ENCODE measurements at regions not wholly inside any gene's neighbourhood (a gene's known extent, or its start where the extent isn't known, plus 50 kb on each side); places are given as distances from the start of the nearest gene placed in this dataset.
A peak's percentile ranks its signal among the peaks of the same experiment; 100 is the strongest.

DNA sequence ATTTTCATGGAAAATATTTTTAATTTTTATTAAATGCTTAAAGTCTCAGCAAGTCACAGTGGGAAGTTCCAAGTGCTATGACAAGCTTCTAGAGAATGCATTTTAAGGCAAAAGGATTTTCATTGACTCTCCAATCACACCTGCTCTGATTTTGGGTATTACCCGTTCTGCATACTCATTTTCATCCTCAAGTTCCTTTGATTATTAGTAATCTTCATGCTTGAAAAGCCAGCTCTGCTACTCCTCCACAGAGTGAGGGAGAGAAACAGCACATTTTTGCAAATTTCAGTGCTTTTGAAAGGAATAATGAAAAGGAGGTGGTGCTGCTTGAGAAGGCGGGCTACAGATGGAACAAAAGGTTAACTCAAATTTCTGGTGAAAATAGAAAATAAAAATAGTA lies 450.7 kb downstream of the NSUN3 start:
- WGBS, 10 experiments, result 0 to 95% (median 78%) methylated on average over 1 to 2 of the region's 2 CpGs
- in situ Hi-C loops (cut with MboI; ENCODE audit: low pct_unique_long_range_greater_than_20kb in 2 of 9, low sequenced_read_pairs in 9 of 9, unreplicated experiment in 9 of 9), result no loop called here
- H3K27ac ChIP-seq, result no peak overlapping the region

DNA sequence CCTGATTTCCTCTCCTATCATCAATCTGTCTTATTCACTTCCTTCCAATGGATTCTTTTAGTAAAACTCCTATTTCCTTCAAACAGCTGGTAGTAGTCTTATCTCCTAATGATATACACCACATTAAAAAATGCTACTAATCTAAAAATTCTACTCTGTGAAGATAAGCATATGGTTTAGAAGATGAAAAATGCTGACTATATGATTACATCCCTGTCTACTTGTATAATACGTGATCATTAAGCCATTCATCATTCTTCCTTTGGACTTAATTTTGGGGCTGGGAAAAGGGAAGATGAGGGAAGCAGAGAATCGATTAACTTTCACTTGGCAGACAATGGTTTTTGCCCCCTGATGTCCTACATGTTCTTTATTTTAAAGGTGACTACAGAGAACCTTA lies 453.1 kb downstream of the NSUN3 start:
- no peak for ATAC-seq (replicated peaks in 6 of 8)
- Histone ChIP-seq H3K4me1 (replicated peaks in 1 of 2) (no peaks in the 10 kb centered on the region), H3K4me3 (no peak overlapping the region), H3K27ac (no peak overlapping the region)
- WGBS, 10 experiments, result 0 to 100% (median 78%) methylated on average over 1 to 2 of the region's 2 CpGs; no CpG with 5 or more reads in 1 of the 10 experiments
- in situ Hi-C loops (cut with MboI; ENCODE audit: low pct_unique_long_range_greater_than_20kb in 2 of 9, low sequenced_read_pairs in 9 of 9, unreplicated experiment in 9 of 9), result no loop called here

More for the DNA sequence above, 450.7 kb downstream of the NSUN3 start:
- ATAC-seq (replicated peaks in 6 of 8), result no peak
- Histone ChIP-seq H3K4me3 (no peak overlapping the region), H3K4me1 (replicated peaks in 1 of 2) (no peaks in the 10 kb centered on the region)

DNA sequence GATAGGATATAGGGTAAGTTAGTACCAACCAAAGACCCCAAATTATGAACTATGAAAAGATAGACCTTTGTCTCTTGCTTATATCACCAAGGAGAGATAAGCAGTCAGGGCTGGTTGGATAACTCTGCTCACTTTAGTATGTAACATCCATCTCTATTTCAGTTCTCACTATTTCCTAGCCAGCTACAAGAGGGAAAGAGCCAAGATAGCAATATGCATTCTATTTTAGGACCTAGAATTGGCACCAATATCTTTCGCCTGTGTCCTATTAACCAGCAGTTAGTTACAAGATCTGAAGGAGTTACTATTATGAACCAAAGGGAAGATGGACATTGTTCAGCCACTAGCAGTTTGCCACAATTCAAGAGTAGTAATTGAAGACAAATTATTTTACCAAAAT lies 457.5 kb downstream of the NSUN3 start:
- peaks cover 3% of the 10 kb centered on the region in 2 donors for H3K4me1 ChIP-seq (replicated peaks in 1 of 2)
- in situ Hi-C loops (cut with MboI; ENCODE audit: low pct_unique_long_range_greater_than_20kb in 2 of 9, low sequenced_read_pairs in 9 of 9, unreplicated experiment in 9 of 9), result no loop called here
- no peak for ATAC-seq (replicated peaks in 6 of 8)
- no peak overlapping the region for H3K27ac ChIP-seq
- H3K4me3 ChIP-seq, result no peak overlapping the region
- WGBS, 10 experiments, result 0 to 100% (median 89%) methylated on average over 1 of the region's 1 CpG; no CpG with 5 or more reads in 3 of the 10 experiments

DNA sequence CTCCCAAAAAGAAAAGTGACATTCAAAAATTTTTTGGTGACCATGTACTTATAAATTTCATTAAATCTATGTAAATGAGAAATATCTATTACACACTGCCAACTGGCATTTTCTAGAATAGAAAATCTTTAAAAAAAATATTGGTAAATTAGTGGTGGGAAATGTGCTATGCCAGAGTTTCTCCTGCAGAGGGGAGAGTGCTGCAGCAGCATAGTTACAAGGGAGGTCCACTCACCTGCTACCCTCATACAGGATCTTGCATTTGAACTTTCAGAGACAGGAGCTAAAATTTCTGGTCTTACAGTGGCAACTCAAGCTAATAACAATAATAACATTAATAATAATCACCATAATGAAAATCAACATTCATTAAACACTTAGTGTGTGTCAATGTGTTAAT lies 459.6 kb downstream of the NSUN3 start:
- peaks cover 3% of the 10 kb centered on the region in 2 donors for H3K4me1 ChIP-seq (replicated peaks in 1 of 2)
- no peak overlapping the region for H3K27ac ChIP-seq
- in situ Hi-C loops (cut with MboI; ENCODE audit: low pct_unique_long_range_greater_than_20kb in 2 of 9, low sequenced_read_pairs in 9 of 9, unreplicated experiment in 9 of 9), result no loop called here
- ATAC-seq (replicated peaks in 6 of 8), result no peak
- H3K4me3 ChIP-seq, result no peak overlapping the region

DNA sequence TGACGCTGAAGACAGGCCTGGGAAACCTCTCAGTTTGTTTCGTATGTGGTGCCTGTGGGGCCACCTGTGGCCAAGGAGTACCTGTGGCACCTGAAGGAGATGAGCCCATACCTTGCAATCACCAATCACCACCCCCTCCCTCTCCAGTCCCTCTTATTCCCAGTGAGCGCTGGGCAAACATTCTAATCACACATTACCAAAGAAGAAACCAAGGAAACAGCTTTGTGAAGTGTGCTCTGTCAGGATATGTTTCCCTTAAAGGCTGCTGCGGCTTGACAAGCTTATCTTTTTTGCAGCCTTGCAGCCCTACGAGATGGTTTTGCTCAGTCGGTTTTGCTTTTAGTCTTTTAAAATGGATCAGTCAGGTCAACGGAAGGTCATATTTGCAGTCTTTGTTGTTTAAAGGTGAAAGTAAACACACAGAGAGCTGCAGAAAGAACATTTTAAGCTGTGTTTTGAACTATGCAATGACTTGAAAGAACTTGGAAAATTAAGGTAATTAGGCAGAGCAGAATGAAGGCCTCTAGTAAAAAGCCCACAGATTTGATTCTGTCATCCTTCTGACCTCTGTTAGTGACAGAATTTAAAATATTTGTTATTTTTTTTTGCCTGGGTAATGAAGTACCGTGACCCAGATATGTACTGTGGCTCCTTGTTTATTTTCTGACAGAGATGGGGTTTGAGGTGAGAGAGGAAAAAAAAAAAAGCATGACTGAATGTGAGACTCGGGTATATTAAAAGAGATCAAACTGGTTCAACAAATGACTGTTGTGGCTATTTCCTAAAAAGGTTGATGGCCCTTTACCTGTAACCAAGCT lies 461.4 kb downstream of the NSUN3 start:
- 0 to 57% (median 36%) methylated on average over 2 to 9 of the region's 9 CpGs for WGBS, 10 experiments
- peaks cover 3% of the 10 kb centered on the region in 2 donors for H3K4me1 ChIP-seq (replicated peaks in 1 of 2)
- peak in 3 of 8 experiments; percentile 19 to 67 (median 59) for ATAC-seq (replicated peaks in 6 of 8)
- no peak overlapping the region for H3K4me3 ChIP-seq
- in situ Hi-C loops (cut with MboI; ENCODE audit: low pct_unique_long_range_greater_than_20kb in 2 of 9, low sequenced_read_pairs in 9 of 9, unreplicated experiment in 9 of 9), result no loop called here
- H3K27ac ChIP-seq, result no peak overlapping the region

DNA sequence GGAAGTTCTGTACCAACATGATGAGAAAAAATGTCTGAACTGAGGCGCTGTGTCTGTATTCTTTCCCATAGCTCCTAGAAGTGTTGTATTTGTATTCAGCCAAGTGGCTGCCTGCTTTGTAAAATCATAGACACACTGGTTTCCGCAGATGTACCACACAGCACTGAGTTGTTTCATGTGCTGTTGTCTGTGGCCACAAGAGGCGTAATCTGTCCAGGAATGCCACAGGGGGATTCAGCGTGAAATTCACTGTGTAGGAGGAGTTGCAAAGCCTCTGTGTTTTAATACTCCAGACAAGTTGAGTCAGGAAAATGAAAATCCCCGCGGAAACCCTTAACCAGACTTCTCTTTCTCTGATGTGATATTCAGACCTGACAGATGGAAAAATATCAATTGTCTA lies 462.2 kb downstream of the NSUN3 start:
- in situ Hi-C loops (cut with MboI; ENCODE audit: low pct_unique_long_range_greater_than_20kb in 2 of 9, low sequenced_read_pairs in 9 of 9, unreplicated experiment in 9 of 9), result no loop called here
- ATAC-seq (replicated peaks in 6 of 8), result peak; percentile 47 to 91 (median 80)
- H3K4me1 ChIP-seq (replicated peaks in 1 of 2), result peaks cover 3% of the 10 kb centered on the region in 2 donors
- 0 to 96% (median 82%) methylated on average over 2 to 6 of the region's 6 CpGs; no CpG with 5 or more reads in 3 of the 10 experiments for WGBS, 10 experiments
- H3K27ac ChIP-seq, result no peak overlapping the region
- H3K4me3 ChIP-seq, result no peak overlapping the region

DNA sequence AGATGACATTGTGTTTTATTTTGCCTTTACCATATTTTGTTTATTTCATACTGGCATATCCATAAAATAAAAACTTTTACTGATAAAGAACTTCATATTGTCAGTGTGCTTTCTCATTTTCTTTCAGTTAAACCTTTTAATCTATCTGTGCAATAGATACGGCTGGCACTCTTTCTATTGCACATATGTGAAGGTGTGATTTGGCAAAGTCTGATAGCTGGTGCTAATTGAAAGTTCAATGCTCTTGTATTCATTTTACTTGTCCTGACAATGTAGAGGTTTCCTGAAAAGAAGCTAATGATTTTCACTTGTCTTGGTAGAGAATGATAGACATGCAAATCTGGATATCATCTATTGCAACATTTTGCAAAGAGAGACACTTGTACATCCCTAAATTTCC lies 467.0 kb downstream of the NSUN3 start:
- peaks cover 0 to 2% of the 10 kb centered on the region in 2 donors for H3K4me1 ChIP-seq (replicated peaks in 1 of 2)
- ATAC-seq (replicated peaks in 6 of 8), result no peak
- H3K27ac ChIP-seq, result no peak overlapping the region
- in situ Hi-C loops (cut with MboI; ENCODE audit: low pct_unique_long_range_greater_than_20kb in 2 of 9, low sequenced_read_pairs in 9 of 9, unreplicated experiment in 9 of 9), result no loop called here
- WGBS, 10 experiments, result 0 to 100% (median 85%) methylated on average over 1 of the region's 1 CpG; no CpG with 5 or more reads in 2 of the 10 experiments
- H3K4me3 ChIP-seq, result no peak overlapping the region

DNA sequence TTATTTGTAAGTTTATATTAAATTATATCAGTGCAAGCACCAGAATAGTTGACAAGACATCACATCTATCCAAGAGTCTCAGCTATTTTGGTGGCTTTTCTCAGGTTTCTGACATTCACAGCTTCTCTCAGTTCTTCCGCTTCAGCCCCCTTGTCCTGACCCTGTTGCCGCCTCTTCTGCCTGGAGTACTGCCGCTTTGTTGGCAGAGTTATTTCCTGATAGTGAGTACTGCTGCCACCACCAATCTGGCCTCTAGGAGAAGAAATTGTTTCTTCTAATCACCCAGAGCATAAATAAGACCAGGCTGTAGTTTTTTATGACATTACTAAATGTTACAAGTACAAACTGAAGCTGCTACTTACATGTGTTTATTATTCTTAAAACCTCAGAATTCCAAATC lies 470.1 kb downstream of the NSUN3 start:
- no peak for ATAC-seq (replicated peaks in 6 of 8)
- in situ Hi-C loops (cut with MboI; ENCODE audit: low pct_unique_long_range_greater_than_20kb in 2 of 9, low sequenced_read_pairs in 9 of 9, unreplicated experiment in 9 of 9), result no loop called here
- WGBS, 10 experiments, result 37 to 100% (median 89%) methylated on average over 1 to 3 of the region's 3 CpGs
- no peak overlapping the region for H3K27ac ChIP-seq
- H3K4me3 ChIP-seq, result no peak overlapping the region
- no peaks in the 10 kb centered on the region for H3K4me1 ChIP-seq (replicated peaks in 1 of 2)

DNA sequence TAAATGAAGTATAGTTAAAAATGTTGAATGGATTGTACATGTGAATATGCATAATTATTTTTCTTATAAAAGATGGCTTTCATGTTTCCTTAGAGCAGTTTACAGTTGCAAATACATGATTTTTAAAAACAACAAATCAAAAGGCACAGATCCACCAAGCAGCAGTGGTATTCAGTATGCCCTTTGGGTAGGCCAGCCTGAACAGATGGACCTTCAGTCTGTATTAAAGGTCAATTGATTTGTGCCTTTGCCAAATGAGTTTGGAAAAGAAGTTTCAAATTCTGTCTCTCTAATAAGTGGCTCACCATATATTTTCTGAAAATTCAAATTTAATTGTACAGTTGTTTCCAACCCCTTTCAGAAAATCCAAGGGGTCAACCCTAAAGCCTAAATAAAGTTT lies 477.1 kb downstream of the NSUN3 start:
- in situ Hi-C loops (cut with MboI; ENCODE audit: low pct_unique_long_range_greater_than_20kb in 2 of 9, low sequenced_read_pairs in 9 of 9, unreplicated experiment in 9 of 9), result no loop called here
- no peak overlapping the region for H3K27ac ChIP-seq
- no peaks in the 10 kb centered on the region for H3K4me1 ChIP-seq (replicated peaks in 1 of 2)
- no peak for ATAC-seq (replicated peaks in 6 of 8)
- H3K4me3 ChIP-seq, result no peak overlapping the region

DNA sequence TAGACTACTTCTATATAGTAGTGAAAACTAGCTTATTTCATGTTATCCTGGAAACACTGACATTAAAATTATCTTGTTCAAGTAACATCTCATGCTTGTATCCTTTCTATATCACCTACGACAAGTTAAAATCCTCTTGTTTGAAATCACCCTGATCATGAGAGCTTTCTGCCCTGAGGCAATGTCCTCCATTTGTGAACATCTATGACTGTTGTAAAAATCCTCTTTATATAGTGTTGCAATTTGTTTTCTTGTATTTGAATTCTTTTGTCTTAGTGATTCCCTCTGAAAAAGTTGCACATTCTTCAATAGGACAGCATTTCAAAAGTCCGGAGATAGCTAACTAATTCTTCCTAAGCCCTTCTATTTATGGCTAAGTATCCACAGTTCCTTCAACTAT lies 480.3 kb downstream of the NSUN3 start:
- H3K4me3 ChIP-seq, result no peak overlapping the region
- H3K4me1 ChIP-seq (replicated peaks in 1 of 2), result no peaks in the 10 kb centered on the region
- ATAC-seq (replicated peaks in 6 of 8), result no peak
- in situ Hi-C loops (cut with MboI; ENCODE audit: low pct_unique_long_range_greater_than_20kb in 2 of 9, low sequenced_read_pairs in 9 of 9, unreplicated experiment in 9 of 9), result no loop called here
- no peak overlapping the region for H3K27ac ChIP-seq
- 0 to 100% (median 74%) methylated on average over 1 to 2 of the region's 2 CpGs; no CpG with 5 or more reads in 2 of the 10 experiments for WGBS, 10 experiments

DNA sequence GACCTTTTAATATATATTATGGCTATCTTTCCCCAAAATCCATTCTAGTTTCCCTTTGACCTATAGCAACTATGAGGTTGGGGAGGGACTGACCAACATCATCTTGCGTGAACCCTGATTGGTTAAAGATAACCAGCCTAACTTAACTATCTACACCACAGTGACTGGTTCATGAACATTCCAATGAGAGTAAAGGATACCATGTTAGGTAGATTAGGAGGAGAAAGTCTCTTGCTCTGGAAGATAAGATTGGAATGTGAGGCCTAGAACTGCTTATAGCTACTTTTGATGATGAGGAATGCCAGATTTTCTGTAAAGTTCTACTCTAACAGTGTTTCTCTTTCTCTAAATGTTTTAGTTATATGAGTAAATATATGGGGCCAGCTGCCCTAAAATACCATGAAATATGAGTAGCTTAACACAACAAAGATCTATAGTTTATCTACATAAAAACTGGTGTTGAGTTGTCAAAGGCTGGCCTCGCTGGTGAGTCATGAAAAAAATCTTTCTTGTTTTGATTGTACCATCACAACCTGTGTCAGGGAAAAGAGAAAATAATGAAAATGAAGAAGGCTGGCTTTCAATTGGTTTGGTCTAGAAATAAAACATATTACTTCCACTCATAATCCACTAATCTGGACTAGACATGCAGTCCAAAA lies 481.4 kb downstream of the NSUN3 start:
- H3K4me1 ChIP-seq (replicated peaks in 1 of 2), result no peaks in the 10 kb centered on the region
- WGBS, 10 experiments, result 0 to 100% (median 90%) methylated on average over 1 to 2 of the region's 2 CpGs; no CpG with 5 or more reads in 1 of the 10 experiments
- no peak for ATAC-seq (replicated peaks in 6 of 8)
- in situ Hi-C loops (cut with MboI; ENCODE audit: low pct_unique_long_range_greater_than_20kb in 2 of 9, low sequenced_read_pairs in 9 of 9, unreplicated experiment in 9 of 9), result no loop called here
- no peak overlapping the region for H3K27ac ChIP-seq
- H3K4me3 ChIP-seq, result no peak overlapping the region

DNA sequence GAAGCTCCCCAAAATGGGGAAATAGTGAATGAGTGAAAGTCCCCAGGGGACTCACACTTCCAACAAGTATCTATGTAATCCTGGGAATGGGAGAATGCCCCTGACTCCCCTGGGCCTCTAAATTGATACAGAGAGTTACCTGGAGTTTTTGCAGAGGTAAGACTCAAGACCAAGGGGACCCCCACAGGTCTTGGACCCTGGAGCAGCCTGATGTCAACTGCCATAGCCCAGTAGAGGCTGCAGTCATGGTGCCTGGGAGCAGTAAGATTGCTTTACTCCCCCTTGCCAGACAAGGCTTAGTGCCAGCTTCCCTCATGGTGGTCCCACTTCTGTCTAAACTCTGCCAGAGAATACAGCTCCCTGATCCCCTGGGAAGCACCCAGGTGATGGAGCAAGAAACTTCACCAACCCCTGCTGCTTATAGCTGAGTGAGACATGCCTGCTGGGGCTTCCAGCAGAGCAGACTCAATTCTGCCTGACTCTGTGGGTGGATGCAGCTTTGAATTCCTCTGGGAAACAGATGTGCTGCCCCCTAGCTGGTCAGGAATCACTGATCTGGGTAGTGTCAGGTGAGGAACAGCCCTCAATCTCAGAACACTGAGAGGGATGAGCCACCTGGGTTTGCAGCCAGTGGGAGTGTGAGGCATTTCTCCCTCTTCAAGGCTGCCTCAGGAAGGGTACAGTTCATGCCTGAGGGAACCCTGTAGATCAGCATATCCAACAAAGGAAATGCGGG lies 485.9 kb downstream of the NSUN3 start:
- Histone ChIP-seq H3K4me3 (no peak overlapping the region), H3K27ac (no peak overlapping the region), H3K4me1 (replicated peaks in 1 of 2) (no peaks in the 10 kb centered on the region)
- in situ Hi-C loops (cut with MboI; ENCODE audit: low pct_unique_long_range_greater_than_20kb in 2 of 9, low sequenced_read_pairs in 9 of 9, unreplicated experiment in 9 of 9), result no loop called here
- WGBS, 10 experiments, result 0% methylated on average over 1 of the region's 1 CpG; no CpG with 5 or more reads in 5 of the 10 experiments
- no peak for ATAC-seq (replicated peaks in 6 of 8)

DNA sequence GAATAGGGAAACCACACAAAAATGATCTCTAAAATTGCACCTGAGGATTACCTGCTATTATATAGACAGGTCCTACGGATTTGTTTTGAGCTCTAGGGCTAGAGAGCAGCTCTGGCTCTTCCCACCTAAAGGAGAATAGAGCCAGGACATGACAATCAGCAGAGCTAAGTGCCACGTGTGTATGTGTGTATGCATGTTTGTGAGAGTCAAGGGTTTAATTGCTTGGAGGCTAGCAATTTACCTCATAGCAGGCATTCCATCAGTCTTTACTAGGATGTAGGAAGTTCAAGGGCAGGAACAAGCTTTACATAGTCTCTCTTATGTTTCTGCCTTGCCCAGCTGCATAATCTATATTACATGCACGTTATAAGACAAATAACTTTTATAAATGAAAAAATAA lies 498.2 kb downstream of the NSUN3 start:
- Histone ChIP-seq H3K4me1 (replicated peaks in 1 of 2) (no peaks in the 10 kb centered on the region), H3K4me3 (no peak overlapping the region), H3K27ac (no peak overlapping the region)
- WGBS, 10 experiments, result 0 to 73% (median 42%) methylated on average over 1 to 3 of the region's 3 CpGs; no CpG with 5 or more reads in 1 of the 10 experiments
- peak in 1 of 8 experiments; percentile 15 for ATAC-seq (replicated peaks in 6 of 8)
- in situ Hi-C loops (cut with MboI; ENCODE audit: low pct_unique_long_range_greater_than_20kb in 2 of 9, low sequenced_read_pairs in 9 of 9, unreplicated experiment in 9 of 9), result no loop called here
